DOHH2 (cell line): ENCODE measurements at regions not wholly inside any gene's neighbourhood (a gene's known extent, or its start where the extent isn't known, plus 50 kb on each side); places are given as distances from the start of the nearest gene placed in this dataset.

Experiments
- H3F3A ChIP-seq: fragments of 200-600 bp; sonication (generic), shearing (Covaris generic); 2 replicates; pipeline ENCODE4 v1.6.0; 2016; ENCODE audit warnings: antibody characterized with exemption, mild to moderate bottlenecking; ENCODE audit not compliant: control insufficient read depth, insufficient read depth
- H3K27ac ChIP-seq: fragments of 200-600 bp; sonication (generic); 2 replicates; pipeline ENCODE4 v1.5.1; 2014; ENCODE audit warnings: low read depth, mild to moderate bottlenecking, low read length, moderate library complexity
- H3K27me3 ChIP-seq: fragments of 200-600 bp; sonication (generic); 2 replicates; pipeline ENCODE4 v1.6.1; 2014; ENCODE audit warnings: mild to moderate bottlenecking, low read length, mixed read lengths; ENCODE audit not compliant: control insufficient read depth
- H3K36me3 ChIP-seq: fragments of 200-600 bp; sonication (generic); 2 replicates; pipeline ENCODE4 v1.6.1; 2014; ENCODE audit warnings: mild to moderate bottlenecking, low read length, moderate library complexity, mixed read lengths; ENCODE audit not compliant: control insufficient read depth
- H3K4me1 ChIP-seq: fragments of 200-600 bp; sonication (generic); 2 replicates; pipeline ENCODE4 v1.6.1; 2014; ENCODE audit warnings: mild to moderate bottlenecking, low read length, mixed read lengths; ENCODE audit not compliant: control insufficient read depth
- H3K4me2 ChIP-seq: fragments of 200-600 bp; sonication (generic); 2 replicates; pipeline ENCODE4 v1.6.0; 2014; ENCODE audit warnings: mild to moderate bottlenecking, low read length, moderate library complexity
- H3K4me3 ChIP-seq: fragments of 200-600 bp; sonication (generic); 2 replicates; pipeline ENCODE4 v1.5.1; 2014; ENCODE audit warnings: mild to moderate bottlenecking, low read length, mixed read lengths
- H3K79me2 ChIP-seq: fragments of 200-600 bp; sonication (generic); 2 replicates; pipeline ENCODE4 v1.6.1; 2014; ENCODE audit warnings: mild to moderate bottlenecking, low read length, mixed read lengths; ENCODE audit not compliant: control insufficient read depth
- H3K9me2 ChIP-seq: fragments of 200-600 bp; sonication (generic); replicated peaks from 2 replicates; pipeline ENCODE4 v1.6.1; 2014; ENCODE audit warnings: mild to moderate bottlenecking, low read length, mixed read lengths; ENCODE audit not compliant: control insufficient read depth
- H3K9me3 ChIP-seq: fragments of 200-600 bp; sonication (generic); 2 replicates; pipeline ENCODE4 v1.6.1; 2014; ENCODE audit warnings: antibody characterized with exemption, low read length, mixed read lengths; ENCODE audit not compliant: control insufficient read depth, insufficient read depth
- H4K20me1 ChIP-seq: fragments of 200-600 bp; sonication (generic); 2 replicates; pipeline ENCODE4 v1.6.0; 2014; ENCODE audit warnings: low read depth, mild to moderate bottlenecking, antibody characterized with exemption, low read length, moderate library complexity; ENCODE audit not compliant: control insufficient read depth, insufficient read depth
- CTCF ChIP-seq: fragments of 200-600 bp; sonication (generic); IDR thresholded peaks from one replicate; pipeline ENCODE4 v1.5.1; 2014; ENCODE audit warnings: antibody characterized with exemption, mild to moderate bottlenecking, low read depth, low read length; ENCODE audit not compliant: poor library complexity, severe bottlenecking
- EZH2phosphoT487 ChIP-seq: fragments of 200-600 bp; sonication (generic); IDR thresholded peaks from 2 replicates; pipeline ENCODE4 v1.6.1; 2017; ENCODE audit warnings: borderline replicate concordance, mild to moderate bottlenecking, antibody characterized with exemption, low read length, moderate library complexity, mixed read lengths

- Histone ChIP-seq H3F3A (no peaks in the 10 kb centered on the region), H3K27me3 (no peaks in the 10 kb centered on the region), H3K9me2 (no peaks in the 10 kb centered on the region), H3K4me1 (no peaks in the 10 kb centered on the region), H3K27ac (no peak overlapping the region), H3K79me2 (no peaks in the 10 kb centered on the region), H3K4me3 (no peak overlapping the region), H3K36me3 (no peaks in the 10 kb centered on the region), H3K4me2 (no peak overlapping the region), H3K9me3 (peaks cover 3% of the 10 kb centered on the region; the same call in 1 of the 2 replicates), H4K20me1 (no peaks in the 10 kb centered on the region)
- TF ChIP-seq CTCF (no peak), EZH2phosphoT487 (no peak)
Measured at GRCh38 chr1:181255270-181255929, 166.9 kb downstream of the IER5 start.

GRCh38 chr1:181257117-181257516, 168.6 kb downstream of the IER5 start:
- Histone ChIP-seq H4K20me1 (no peaks in the 10 kb centered on the region), H3K4me3 (no peak overlapping the region), H3K27ac (no peak overlapping the region), H3K4me1 (no peaks in the 10 kb centered on the region), H3K4me2 (no peak overlapping the region), H3K27me3 (no peaks in the 10 kb centered on the region), H3K36me3 (no peaks in the 10 kb centered on the region), H3K9me2 (no peaks in the 10 kb centered on the region), H3F3A (no peaks in the 10 kb centered on the region), H3K79me2 (no peaks in the 10 kb centered on the region), H3K9me3 (peaks cover 3% of the 10 kb centered on the region; the same call in 1 of the 2 replicates)
- no peak for TF ChIP-seq CTCF
- TF ChIP-seq EZH2phosphoT487: no peak

GRCh38 chr1:181259026-181259745, 170.7 kb downstream of the IER5 start:
- Histone ChIP-seq H3K27ac (no peak overlapping the region), H3K4me3 (no peak overlapping the region), H4K20me1 (no peaks in the 10 kb centered on the region), H3K4me1 (no peaks in the 10 kb centered on the region), H3K79me2 (no peaks in the 10 kb centered on the region), H3K36me3 (no peaks in the 10 kb centered on the region), H3K4me2 (no peak overlapping the region), H3K9me2 (no peaks in the 10 kb centered on the region), H3K9me3 (peaks cover 3% of the 10 kb centered on the region; the same call in 1 of the 2 replicates), H3F3A (no peaks in the 10 kb centered on the region), H3K27me3 (no peaks in the 10 kb centered on the region)
- TF ChIP-seq EZH2phosphoT487 (no peak), CTCF (no peak)
